Ishikawa (cell line): ENCODE measurements at regions not wholly inside any gene's neighbourhood (a gene's known extent, or its start where the extent isn't known, plus 50 kb on each side); places are given as distances from the start of the nearest gene placed in this dataset.

Experiments
- CEBPB ChIP-seq: IDR thresholded peaks from 2 replicates; pipeline ENCODE4 v1.6.1; 2012
- CREB1 ChIP-seq: IDR thresholded peaks from 2 replicates; pipeline ENCODE4 v1.6.1; 2012; ENCODE audit warnings: low read depth
- EGR1 ChIP-seq: IDR thresholded peaks from 2 replicates; pipeline ENCODE4 v1.6.1; 2012
- EP300 ChIP-seq: IDR thresholded peaks from 2 replicates; pipeline ENCODE4 v1.6.1; 2012; ENCODE audit warnings: borderline replicate concordance
- FOXM1 ChIP-seq: IDR thresholded peaks from 2 replicates; pipeline ENCODE4 v1.6.1; 2012; ENCODE audit warnings: low read depth, borderline replicate concordance
- MAX ChIP-seq: IDR thresholded peaks from 2 replicates; pipeline ENCODE4 v1.6.1; 2012
- NFIC ChIP-seq: IDR thresholded peaks from 2 replicates; pipeline ENCODE4 v1.6.1; 2012
- RAD21 ChIP-seq: IDR thresholded peaks from 2 replicates; pipeline ENCODE4 v1.6.1; 2012; ENCODE audit warnings: low read depth
- REST ChIP-seq: IDR thresholded peaks from 2 replicates; pipeline ENCODE4 v1.6.1; 2012; ENCODE audit warnings: low read depth, mild to moderate bottlenecking
- TAF1 ChIP-seq: IDR thresholded peaks from 2 replicates; pipeline ENCODE4 v1.6.1; 2012; ENCODE audit warnings: low read depth, mild to moderate bottlenecking
- TCF12 ChIP-seq: IDR thresholded peaks from 2 replicates; pipeline ENCODE4 v1.6.1; 2012; ENCODE audit warnings: low read depth
- TEAD4 ChIP-seq: IDR thresholded peaks from 2 replicates; pipeline ENCODE4 v1.6.1; 2012
- YY1 ChIP-seq: IDR thresholded peaks from 2 replicates; pipeline ENCODE4 v1.6.1; 2012; ENCODE audit warnings: low read depth
- ZBTB7A ChIP-seq: IDR thresholded peaks from 2 replicates; pipeline ENCODE4 v1.6.1; 2012; ENCODE audit warnings: low read depth
- TF ChIP-seq, protein P1 (sequence below): IDR thresholded peaks from 2 replicates; pipeline ENCODE4 v1.6.1; 2012

DNA sequence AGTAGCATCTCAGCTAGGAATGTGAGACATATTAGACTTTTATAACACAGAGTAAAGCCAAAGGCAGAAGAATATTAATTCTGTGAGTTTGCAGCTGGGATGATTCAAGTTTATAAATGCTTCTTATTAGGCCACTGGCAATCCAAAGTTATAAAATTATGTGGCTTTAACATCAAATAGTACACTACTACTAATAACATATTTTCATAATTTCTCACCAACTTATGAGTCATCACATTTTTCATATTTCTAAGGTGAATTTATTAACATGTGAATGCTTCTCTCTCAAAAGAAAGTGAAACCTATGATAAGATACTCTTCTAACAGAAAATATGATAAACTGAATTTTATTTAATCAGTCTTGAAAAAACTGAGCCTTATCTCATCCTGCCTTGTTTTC lies 1348.2 kb upstream of the ALCAM start:
- no peak for TF ChIP-seq CREB1

DNA sequence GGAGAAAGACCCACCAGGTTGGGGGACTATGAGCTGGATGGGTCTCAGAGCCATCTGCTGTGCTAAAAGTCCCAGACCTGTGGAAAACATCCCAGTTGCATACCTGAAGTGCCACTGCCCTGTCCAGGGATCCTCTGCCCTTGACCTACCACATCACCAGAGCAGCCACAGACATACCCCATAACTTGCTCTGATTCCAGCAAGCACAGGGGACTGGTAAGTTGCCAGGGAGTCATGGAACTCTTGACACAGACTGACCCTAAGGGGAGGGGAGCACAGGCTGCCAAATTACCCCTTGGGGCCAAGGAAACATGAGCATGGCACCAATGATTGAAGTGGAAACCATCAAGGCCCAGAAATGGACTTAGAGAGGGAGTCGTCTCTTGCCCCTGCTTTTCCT lies 1335.1 kb upstream of the ALCAM start:
- no peak for TF ChIP-seq ZBTB7A

DNA sequence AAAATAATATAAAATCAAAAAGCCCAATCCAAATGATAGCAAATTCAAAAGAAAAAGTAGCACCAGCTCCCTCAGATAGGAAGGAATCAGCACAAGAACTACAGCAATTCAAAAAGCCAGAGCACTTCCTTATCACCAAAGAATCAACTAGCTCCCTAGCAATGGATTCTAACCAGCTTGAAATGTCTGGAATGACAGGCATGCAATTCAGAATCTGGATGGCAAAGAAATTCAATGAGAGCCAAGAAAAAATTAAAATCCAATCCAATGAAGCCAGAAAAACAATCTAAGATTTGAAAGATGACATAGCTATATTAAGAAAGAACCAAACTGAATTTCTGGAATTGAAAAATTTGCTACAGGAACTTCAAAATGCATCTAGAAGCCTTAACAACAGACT lies 1334.4 kb upstream of the ALCAM start:
- TF ChIP-seq TEAD4 (0 out of 2 replicates have a peak, but pooled peaks have one; percentile 19), TAF1 (no peak)

DNA sequence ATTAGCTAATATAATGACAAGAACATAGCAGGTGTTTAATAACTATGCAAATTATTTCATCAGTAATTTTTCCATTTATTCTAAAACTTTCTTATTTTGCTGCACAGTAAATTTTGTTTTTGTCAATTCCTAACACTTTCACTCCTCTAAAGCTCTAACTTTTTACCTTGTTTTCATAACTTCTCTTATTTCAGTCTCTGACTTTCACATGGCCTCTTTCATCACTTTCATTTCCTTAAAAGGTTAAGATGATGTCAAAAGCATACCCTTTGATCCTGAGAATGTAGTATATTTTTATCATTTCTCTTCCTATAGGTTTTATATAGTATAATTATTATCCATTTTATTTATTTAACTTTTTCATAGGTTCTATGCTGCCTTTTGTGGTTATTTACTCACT lies 1325.8 kb upstream of the ALCAM start:
- TF ChIP-seq REST (no peak), TEAD4 (no peak), ZBTB7A (no peak), NFIC (no peak), MAX (no peak), YY1 (no peak), TAF1 (no peak), EP300 (no peak), CREB1 (no peak), CEBPB (no peak), FOXM1 (no peak), EGR1 (no peak), TCF12 (no peak), RAD21 (no peak)

DNA sequence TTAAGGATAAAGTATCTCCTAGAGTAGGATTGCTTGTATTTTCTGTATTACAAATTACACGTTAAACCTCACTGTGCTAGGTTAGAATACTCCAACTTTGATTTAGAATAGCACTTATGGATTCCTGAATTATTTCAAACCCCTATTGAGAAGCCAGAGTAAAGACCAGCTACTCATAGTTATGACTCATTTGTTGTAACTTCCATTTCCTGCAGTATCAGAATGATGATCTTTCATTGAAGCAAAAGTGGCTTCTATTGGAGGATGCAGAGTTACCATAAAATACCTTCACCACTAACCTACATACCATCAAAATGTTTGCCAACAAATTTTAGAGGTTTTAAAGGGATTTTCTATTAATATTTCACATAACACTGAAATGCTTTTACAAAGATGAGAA lies 1322.7 kb upstream of the ALCAM start:
- TF ChIP-seq EP300 = no peak
- TF ChIP-seq MAX = no peak
- TF ChIP-seq CREB1 = no peak
- TF ChIP-seq YY1 = no peak
- TF ChIP-seq CEBPB = no peak
- no peak for TF ChIP-seq FOXM1
- TF ChIP-seq, protein P1, sequence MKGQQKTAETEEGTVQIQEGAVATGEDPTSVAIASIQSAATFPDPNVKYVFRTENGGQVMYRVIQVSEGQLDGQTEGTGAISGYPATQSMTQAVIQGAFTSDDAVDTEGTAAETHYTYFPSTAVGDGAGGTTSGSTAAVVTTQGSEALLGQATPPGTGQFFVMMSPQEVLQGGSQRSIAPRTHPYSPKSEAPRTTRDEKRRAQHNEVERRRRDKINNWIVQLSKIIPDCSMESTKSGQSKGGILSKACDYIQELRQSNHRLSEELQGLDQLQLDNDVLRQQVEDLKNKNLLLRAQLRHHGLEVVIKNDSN = no peak
- TF ChIP-seq TEAD4 = no peak

GRCh38 chr3:104066658-104067057 lies 1300.1 kb upstream of the ALCAM start:
- TF ChIP-seq TAF1 = no peak

DNA sequence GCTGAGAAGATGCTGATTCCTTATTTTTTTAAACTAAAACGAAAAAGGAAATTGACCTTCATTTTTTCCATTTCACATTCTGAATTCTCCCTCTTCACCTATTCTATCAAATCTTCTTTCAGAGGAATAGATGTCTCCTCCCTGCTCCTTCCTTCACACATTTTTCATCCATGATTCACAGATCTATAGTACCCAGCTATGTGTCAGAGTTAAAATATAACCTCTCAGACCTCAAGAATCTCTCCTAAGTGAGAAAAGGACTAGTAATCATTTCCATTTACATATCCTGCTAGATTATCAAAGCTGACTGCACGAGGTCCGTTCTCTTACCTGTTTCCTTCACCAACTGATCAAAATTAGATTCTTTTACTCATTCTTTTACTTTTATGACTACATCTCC lies 1297.6 kb upstream of the ALCAM start:
- TF ChIP-seq EP300 (no peak), CREB1 (no peak), TEAD4 (no peak), CEBPB (no peak), RAD21 (no peak), YY1 (no peak), TAF1 (no peak), NFIC (no peak), REST (no peak)

- TF ChIP-seq EP300 = no peak
- no peak for TF ChIP-seq EGR1
- TF ChIP-seq, protein P1 = no peak
- TF ChIP-seq MAX = no peak
- no peak for TF ChIP-seq TEAD4
- TF ChIP-seq NFIC = no peak
- no peak for TF ChIP-seq TCF12
- no peak for TF ChIP-seq FOXM1
- no peak for TF ChIP-seq REST
- no peak for TF ChIP-seq TAF1
- TF ChIP-seq RAD21 = no peak
- no peak for TF ChIP-seq ZBTB7A
- TF ChIP-seq CEBPB = no peak
- TF ChIP-seq CREB1 = no peak
Observed at GRCh38 chr3:104070906-104071305, 1295.8 kb upstream of the ALCAM start.
